NCI-H526 treated with DMSO at 0.1 percent for 48 hours (cell line): ENCODE measurements at regions not wholly inside any gene's neighbourhood (a gene's known extent, or its start where the extent isn't known, plus 50 kb on each side); places are given as distances from the start of the nearest gene placed in this dataset.
"Not testable (repeated sequence)": the region's sequence is repeated elsewhere in the genome, so short reads cannot be mapped to it uniquely, and the experiment has no call there.

Experiments used
- DNase-seq: peaks from one replicate; lab custom pipeline; 2025; lab: John Stamatoyannopoulos, UW

GRCh38 chr5:176018598-176018997 is 50.5 kb upstream of the THOC3 start:
- not testable (repeated sequence) for DNase-seq

GRCh38 chr5:176020852-176021251 is 52.7 kb upstream of the THOC3 start:
- not testable (repeated sequence) for DNase-seq

- DNase-seq, result not testable (repeated sequence)
Observed at GRCh38 chr5:176023535-176023934, 55.4 kb upstream of the THOC3 start.

DNA sequence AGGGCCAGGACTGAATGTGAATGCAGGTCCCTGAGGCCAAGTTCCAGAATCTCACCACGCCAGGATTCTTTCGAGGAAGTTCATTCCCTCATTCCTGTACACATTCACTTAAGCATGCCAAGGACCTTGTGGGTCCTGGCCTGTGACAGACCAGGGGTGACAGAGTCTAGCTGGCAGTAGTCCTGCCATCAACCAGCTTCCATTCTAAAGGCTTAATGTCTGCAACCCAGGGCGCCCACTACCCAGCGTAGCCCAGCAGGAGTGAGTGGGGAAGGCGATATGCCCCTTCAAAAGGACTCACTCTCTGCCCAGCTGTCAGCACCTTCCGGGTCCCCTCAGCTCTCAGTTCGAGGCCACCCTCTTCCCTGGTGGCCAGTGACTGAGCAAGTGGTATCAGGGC is 61.3 kb upstream of the THOC3 start:
- not testable (repeated sequence) for DNase-seq

DNA sequence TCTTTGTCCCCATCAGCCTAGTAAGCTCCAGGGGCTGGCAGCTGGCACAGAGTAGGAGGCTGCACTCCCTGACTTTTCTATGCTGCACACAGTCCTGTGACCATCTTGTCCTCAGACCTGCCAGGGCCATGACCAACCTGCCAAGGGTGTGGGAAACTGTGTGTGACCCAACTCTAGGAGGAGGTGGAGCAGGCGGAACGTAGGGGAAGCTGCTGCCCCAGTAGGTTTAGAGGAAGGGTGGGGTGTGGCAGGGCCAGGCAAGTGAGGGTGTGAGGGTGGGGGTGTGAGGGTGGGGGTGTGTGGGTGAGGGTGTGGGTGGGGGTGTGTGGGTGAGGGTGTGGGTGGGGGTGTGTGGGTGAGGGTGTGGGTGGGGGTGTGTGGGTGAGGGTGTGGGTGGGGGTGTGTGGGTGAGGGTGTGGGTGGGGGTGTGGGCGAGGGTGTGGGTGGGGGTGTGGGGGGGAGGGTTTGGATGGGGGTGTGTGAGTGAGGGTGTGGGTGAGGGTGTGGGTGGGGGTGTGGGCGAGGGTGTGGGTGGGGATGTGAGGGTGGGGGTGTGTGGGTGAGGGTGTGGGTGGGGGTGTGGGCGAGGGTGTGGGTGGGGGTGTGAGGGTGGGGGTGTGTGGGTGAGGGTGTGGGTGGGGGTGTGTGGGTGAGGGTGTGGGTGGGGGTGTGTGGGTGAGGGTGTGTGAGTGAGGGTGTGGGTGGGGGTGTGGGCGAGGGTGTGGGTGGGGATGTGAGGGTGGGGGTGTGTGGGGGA is 62.4 kb upstream of the THOC3 start:
- not testable (repeated sequence) for DNase-seq

GRCh38 chr5:176031118-176031510 is 63.0 kb upstream of the THOC3 start:
- DNase-seq, result not testable (repeated sequence)

- not testable (repeated sequence) for DNase-seq
Observed at GRCh38 chr5:176033186-176033585, 65.1 kb upstream of the THOC3 start.

GRCh38 chr5:176034407-176035200 is 66.5 kb upstream of the THOC3 start:
- not testable (repeated sequence) for DNase-seq

- DNase-seq, result not testable (repeated sequence)
Observed at GRCh38 chr5:176035201-176035530, 67.1 kb upstream of the THOC3 start.

- DNase-seq, result not testable (repeated sequence)
Observed at GRCh38 chr5:176035816-176036308, 67.7 kb upstream of the THOC3 start.

GRCh38 chr5:176036391-176036790 is 68.3 kb upstream of the THOC3 start:
- DNase-seq, result not testable (repeated sequence)

- not testable (repeated sequence) for DNase-seq
Observed at GRCh38 chr5:176037190-176037589, 69.1 kb upstream of the THOC3 start.

GRCh38 chr5:176040105-176040801 is 72.1 kb upstream of the THOC3 start:
- not testable (repeated sequence) for DNase-seq

DNA sequence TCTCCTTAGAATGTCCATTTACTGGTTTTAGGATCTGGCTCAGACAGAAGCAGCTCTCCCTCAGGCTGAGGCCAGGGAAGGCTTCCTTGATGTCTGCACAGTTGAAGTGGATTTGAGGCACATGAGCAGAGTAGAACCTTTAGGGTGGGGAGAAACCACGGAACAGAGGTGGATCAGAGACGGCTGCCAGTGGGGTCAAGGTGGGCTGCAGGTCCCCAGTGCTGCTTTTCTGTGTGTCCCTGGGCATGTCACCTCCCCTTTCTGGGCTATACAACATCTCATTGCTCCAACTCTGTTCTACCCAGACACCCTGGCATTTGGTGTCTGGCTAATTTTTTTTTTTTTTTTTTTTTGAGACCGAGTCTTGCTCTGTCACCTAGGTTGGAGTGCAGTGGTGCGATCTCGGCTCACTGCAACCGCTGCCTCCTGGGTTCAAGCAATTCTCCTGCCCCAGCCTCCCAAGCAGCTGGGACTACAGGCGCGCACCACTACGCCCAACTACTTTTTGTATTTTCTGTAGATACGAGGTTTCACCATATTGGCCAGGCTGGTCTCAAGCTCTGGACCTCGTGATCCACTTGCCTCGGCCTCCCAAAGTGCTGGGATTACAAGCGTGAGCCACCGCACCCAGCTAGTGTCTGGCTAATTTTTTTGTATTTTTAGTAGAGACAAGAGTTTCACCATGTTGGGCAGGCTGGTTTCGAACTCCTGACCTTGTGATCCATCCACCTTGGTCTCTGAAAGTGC is 73.3 kb upstream of the THOC3 start:
- not testable (repeated sequence) for DNase-seq

DNA sequence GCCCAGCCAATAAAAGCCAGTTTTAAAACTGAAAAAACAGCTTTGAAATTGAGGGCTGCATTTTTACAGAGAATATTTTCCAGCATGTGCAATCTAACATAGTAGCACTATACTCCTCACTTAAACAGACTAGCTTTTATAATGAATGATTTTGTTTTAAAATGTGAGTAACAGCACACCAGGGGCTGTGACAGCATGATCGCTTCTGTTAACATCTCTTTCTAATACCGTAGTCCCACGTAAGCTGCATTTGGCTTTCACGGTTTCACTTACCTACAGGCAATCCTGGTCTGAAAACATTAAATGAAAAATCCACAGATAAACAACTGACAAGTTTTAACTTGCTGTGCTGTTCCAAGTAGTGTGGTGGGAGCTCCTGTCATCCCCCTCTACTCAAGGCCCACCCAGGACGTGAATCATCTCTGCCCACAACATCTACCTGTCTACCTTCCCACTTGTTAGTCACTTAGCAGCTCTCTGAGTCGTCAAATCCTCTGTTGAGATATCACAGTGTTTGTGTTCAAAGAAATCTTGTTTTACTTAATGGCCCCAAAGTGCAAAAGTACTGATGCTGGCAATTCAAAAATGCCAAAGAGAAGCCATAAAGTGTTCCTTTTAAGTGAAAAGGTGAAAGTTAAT is 74.0 kb upstream of the THOC3 start:
- not testable (repeated sequence) for DNase-seq

DNA sequence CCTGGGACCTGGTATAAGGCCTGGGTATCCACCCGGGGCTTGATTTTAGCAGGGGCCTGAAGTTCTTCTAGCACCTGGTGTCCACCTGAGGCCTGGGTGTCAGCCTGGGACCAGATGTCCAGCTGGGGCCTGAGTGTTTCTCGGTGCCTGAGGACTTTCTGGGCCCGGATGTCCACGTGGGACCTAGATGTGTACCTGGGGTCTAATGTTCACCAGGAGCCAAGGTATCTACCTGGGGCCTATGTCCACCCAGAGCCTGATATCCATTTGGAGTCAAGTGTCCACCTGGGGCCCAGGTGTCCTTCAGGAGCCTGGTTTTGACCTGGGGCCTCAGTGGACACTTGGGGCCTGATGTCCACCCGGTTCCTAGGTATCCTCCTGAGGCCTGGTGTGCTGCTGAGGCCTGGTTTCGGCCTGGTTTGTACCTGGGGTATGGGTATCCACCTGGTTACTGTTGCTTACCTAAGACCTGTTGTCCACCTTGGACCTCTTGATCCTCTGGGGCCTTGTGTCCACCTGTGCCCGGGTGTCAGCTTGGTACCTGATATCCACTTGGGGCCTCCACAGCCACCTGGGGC is 75.2 kb upstream of the THOC3 start:
- not testable (repeated sequence) for DNase-seq

- not testable (repeated sequence) for DNase-seq
Observed at GRCh38 chr5:176043986-176044385, 75.9 kb upstream of the THOC3 start.

GRCh38 chr5:176044431-176044830 is 76.3 kb upstream of the THOC3 start:
- DNase-seq, result not testable (repeated sequence)

DNA sequence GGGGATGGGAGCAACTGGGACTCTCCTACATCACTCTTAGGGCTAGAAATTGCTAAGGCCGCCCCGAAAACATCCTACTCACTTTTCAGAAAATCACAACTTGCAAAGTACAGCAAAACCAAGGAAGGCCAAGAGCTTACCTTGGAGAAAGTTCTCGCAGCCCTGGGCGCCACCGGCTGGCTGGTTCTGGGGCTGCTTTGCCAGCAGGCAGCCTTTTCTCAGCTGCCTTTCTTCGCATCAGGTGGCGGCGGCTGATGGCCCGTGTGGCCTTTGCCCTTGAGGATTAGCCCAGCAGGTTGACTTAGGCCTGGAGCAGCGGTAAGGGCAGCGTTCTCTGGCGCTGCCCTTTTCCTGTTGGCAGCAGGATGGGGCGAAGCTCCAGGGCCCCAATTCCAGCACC is 77.3 kb upstream of the THOC3 start:
- DNase-seq, result not testable (repeated sequence)

- not testable (repeated sequence) for DNase-seq
Observed at GRCh38 chr5:176048671-176049070, 80.6 kb upstream of the THOC3 start.
